NT2/D1 (cell line): ENCODE measurements at regions not wholly inside any gene's neighbourhood (a gene's known extent, or its start where the extent isn't known, plus 50 kb on each side); places are given as distances from the start of the nearest gene placed in this dataset.

Experiments used
- DNase-seq: peaks from one replicate; pipeline ENCODE4 v3.0.0-alpha.2; 2011; ENCODE audit warnings: low read depth, low spot score
- H3K27me3 ChIP-seq: 2 replicates; pipeline ENCODE4 v1.6.0; 2011; ENCODE audit warnings: mild to moderate bottlenecking; ENCODE audit not compliant: insufficient read length, insufficient read depth
- H3K36me3 ChIP-seq: 2 replicates; pipeline ENCODE4 v1.6.1; 2011; ENCODE audit warnings: mild to moderate bottlenecking, low read length, mixed read lengths; ENCODE audit not compliant: insufficient read depth, insufficient read length
- H3K4me1 ChIP-seq: 2 replicates; pipeline ENCODE4 v1.5.1; 2011; ENCODE audit not compliant: insufficient read depth, insufficient read length
- H3K4me3 ChIP-seq: 2 replicates; pipeline ENCODE4 v1.5.1; 2011; ENCODE audit warnings: low read depth; ENCODE audit not compliant: insufficient read length
- H3K9ac ChIP-seq: 2 replicates; pipeline ENCODE4 v1.6.0; 2011; ENCODE audit warnings: low read depth; ENCODE audit not compliant: insufficient read length
- H3K9me3 ChIP-seq: 2 replicates; pipeline ENCODE4 v1.5.1; 2011; ENCODE audit warnings: mild to moderate bottlenecking, low read length; ENCODE audit not compliant: insufficient read depth
- SUZ12 ChIP-seq: IDR thresholded peaks from 2 replicates; pipeline ENCODE4 v1.6.1; 2011; ENCODE audit not compliant: insufficient read length, insufficient read depth; ENCODE audit errors: extremely low read depth
- YY1 ChIP-seq: IDR thresholded peaks from 2 replicates; pipeline ENCODE4 v1.6.1; 2011; ENCODE audit not compliant: insufficient read length, insufficient read depth
- ZNF274 ChIP-seq: IDR thresholded peaks from 2 replicates; pipeline ENCODE4 v1.6.1; 2011; ENCODE audit warnings: mild to moderate bottlenecking, low read depth, low read length

- TF ChIP-seq ZNF274 (no peak), YY1 (no peak), SUZ12 (no peak)
- Histone ChIP-seq H3K9ac (no peak overlapping the region), H3K36me3 (no peaks in the 10 kb centered on the region), H3K4me1 (no peaks in the 10 kb centered on the region), H3K9me3 (no peaks in the 10 kb centered on the region; the same call in 1 of the 2 replicates), H3K4me3 (no peak overlapping the region), H3K27me3 (no peaks in the 10 kb centered on the region)
- DNase-seq = no peak
Observed at GRCh38 chr2:142687509-142687908, 190.0 kb upstream of the KYNU start.

GRCh38 chr2:142687075-142687474 is 190.4 kb upstream of the KYNU start:
- Histone ChIP-seq H3K4me3 (no peak overlapping the region), H3K27me3 (no peaks in the 10 kb centered on the region), H3K4me1 (no peaks in the 10 kb centered on the region), H3K9ac (no peak overlapping the region), H3K36me3 (no peaks in the 10 kb centered on the region), H3K9me3 (no peaks in the 10 kb centered on the region; the same call in 1 of the 2 replicates)
- no peak for TF ChIP-seq SUZ12
- TF ChIP-seq ZNF274 = no peak
- TF ChIP-seq YY1 = no peak
- DNase-seq = no peak

GRCh38 chr2:142684667-142685066 is 192.8 kb upstream of the KYNU start:
- Histone ChIP-seq H3K9ac (no peak overlapping the region), H3K4me3 (no peak overlapping the region), H3K9me3 (no peaks in the 10 kb centered on the region; the same call in 1 of the 2 replicates), H3K4me1 (no peaks in the 10 kb centered on the region), H3K36me3 (no peaks in the 10 kb centered on the region), H3K27me3 (no peaks in the 10 kb centered on the region)
- DNase-seq = no peak
- TF ChIP-seq YY1 (no peak), SUZ12 (no peak), ZNF274 (no peak)

GRCh38 chr2:142682528-142682927 is 194.9 kb upstream of the KYNU start:
- Histone ChIP-seq H3K4me1 (no peaks in the 10 kb centered on the region), H3K9ac (no peak overlapping the region), H3K36me3 (no peaks in the 10 kb centered on the region), H3K4me3 (no peak overlapping the region), H3K9me3 (no peaks in the 10 kb centered on the region; the same call in 1 of the 2 replicates), H3K27me3 (no peaks in the 10 kb centered on the region)
- no peak for DNase-seq
- TF ChIP-seq ZNF274 (no peak), SUZ12 (no peak), YY1 (no peak)

- Histone ChIP-seq H3K4me1 (no peaks in the 10 kb centered on the region), H3K9ac (no peak overlapping the region), H3K9me3 (no peaks in the 10 kb centered on the region; the same call in 1 of the 2 replicates), H3K4me3 (no peak overlapping the region), H3K36me3 (no peaks in the 10 kb centered on the region), H3K27me3 (no peaks in the 10 kb centered on the region)
- TF ChIP-seq YY1 = no peak
- TF ChIP-seq ZNF274 = no peak
- TF ChIP-seq SUZ12 = no peak
- DNase-seq = no peak
Observed at GRCh38 chr2:142681952-142682351, 195.5 kb upstream of the KYNU start.

GRCh38 chr2:142678164-142678563 is 199.3 kb upstream of the KYNU start:
- Histone ChIP-seq H3K9me3 (no peaks in the 10 kb centered on the region), H3K36me3 (no peaks in the 10 kb centered on the region), H3K9ac (no peak overlapping the region), H3K27me3 (no peaks in the 10 kb centered on the region), H3K4me3 (no peak overlapping the region), H3K4me1 (no peaks in the 10 kb centered on the region)
- DNase-seq = no peak
- TF ChIP-seq ZNF274 (no peak), YY1 (no peak), SUZ12 (no peak)

- Histone ChIP-seq H3K9me3 (no peaks in the 10 kb centered on the region), H3K9ac (no peak overlapping the region), H3K36me3 (no peaks in the 10 kb centered on the region), H3K27me3 (no peaks in the 10 kb centered on the region), H3K4me1 (no peaks in the 10 kb centered on the region), H3K4me3 (no peak overlapping the region)
- DNase-seq = no peak
- TF ChIP-seq ZNF274 (no peak), YY1 (no peak), SUZ12 (no peak)
Observed at GRCh38 chr2:142675398-142675797, 202.1 kb upstream of the KYNU start.

GRCh38 chr2:142673836-142674235 is 203.6 kb upstream of the KYNU start:
- DNase-seq = no peak
- Histone ChIP-seq H3K4me1 (no peaks in the 10 kb centered on the region), H3K36me3 (no peaks in the 10 kb centered on the region), H3K9me3 (no peaks in the 10 kb centered on the region), H3K4me3 (no peak overlapping the region), H3K9ac (no peak overlapping the region), H3K27me3 (no peaks in the 10 kb centered on the region)
- TF ChIP-seq YY1 = no peak
- no peak for TF ChIP-seq ZNF274
- no peak for TF ChIP-seq SUZ12
